HEK293 (cell line): ENCODE measurements at regions not wholly inside any gene's neighbourhood (a gene's known extent, or its start where the extent isn't known, plus 50 kb on each side); places are given as distances from the start of the nearest gene placed in this dataset.

ENCODE experiments used
- HOXC10 ChIP-seq: sonication (generic); formaldehyde crosslinking; IDR thresholded peaks from 2 replicates; pipeline ENCODE4 v1.8.1; 2023; ENCODE audit warnings: mild to moderate bottlenecking, missing genetic modification reagents
- ZNF600 ChIP-seq: fragments of 450-650 bp; formaldehyde crosslinking; IDR thresholded peaks from 2 replicates; pipeline ENCODE4 v1.5.1; 2016; ENCODE audit warnings: missing biosample characterization, missing genetic modification characterization
- TF ChIP-seq, protein P1 (sequence below): fragments of 450-650 bp; formaldehyde crosslinking; IDR thresholded peaks from 2 replicates; pipeline ENCODE4 v1.5.1; 2017; ENCODE audit warnings: missing biosample characterization, missing genetic modification characterization
- TF ChIP-seq, protein P2 (sequence below): fragments of 450-650 bp; formaldehyde crosslinking; IDR thresholded peaks from 2 replicates; pipeline ENCODE4 v1.5.1; 2016; ENCODE audit warnings: missing biosample characterization, missing genetic modification characterization

DNA sequence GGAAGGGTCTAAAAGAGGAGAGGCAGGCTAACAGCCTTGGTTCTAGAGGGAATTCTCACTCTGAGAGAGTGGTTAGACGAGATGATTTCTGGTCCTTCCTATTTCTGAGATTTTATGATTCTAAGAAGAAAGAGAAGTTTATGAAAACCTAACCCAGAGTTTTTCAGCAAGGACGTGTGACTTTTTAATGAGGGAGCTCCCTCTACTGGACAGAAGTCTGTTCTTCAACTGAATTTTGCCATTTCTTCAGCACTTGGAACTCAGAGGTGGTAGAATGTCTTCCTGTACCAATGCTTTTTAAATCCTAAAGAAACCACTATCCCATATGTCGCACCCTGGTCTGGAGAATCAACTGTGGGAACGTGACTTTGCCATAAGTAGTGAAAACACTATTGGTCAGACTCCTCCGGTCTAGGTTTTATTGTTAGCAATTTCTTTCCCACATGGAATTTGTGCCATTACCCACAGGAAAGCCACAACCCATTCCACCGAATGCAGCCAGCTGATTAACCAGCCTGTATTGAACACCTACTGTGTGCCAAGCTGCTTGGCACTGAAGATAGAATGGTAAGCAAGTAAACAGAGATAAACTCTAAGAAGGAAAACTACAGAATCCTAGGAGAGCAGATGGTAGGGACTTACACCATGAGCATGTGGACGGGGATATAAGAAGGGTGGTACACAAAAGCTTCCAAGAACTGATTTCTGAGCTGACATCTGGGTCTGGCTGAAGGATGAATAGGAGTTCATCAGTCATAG, 199.5 kb upstream of the LMCD1 start:
- TF ChIP-seq, protein P1, sequence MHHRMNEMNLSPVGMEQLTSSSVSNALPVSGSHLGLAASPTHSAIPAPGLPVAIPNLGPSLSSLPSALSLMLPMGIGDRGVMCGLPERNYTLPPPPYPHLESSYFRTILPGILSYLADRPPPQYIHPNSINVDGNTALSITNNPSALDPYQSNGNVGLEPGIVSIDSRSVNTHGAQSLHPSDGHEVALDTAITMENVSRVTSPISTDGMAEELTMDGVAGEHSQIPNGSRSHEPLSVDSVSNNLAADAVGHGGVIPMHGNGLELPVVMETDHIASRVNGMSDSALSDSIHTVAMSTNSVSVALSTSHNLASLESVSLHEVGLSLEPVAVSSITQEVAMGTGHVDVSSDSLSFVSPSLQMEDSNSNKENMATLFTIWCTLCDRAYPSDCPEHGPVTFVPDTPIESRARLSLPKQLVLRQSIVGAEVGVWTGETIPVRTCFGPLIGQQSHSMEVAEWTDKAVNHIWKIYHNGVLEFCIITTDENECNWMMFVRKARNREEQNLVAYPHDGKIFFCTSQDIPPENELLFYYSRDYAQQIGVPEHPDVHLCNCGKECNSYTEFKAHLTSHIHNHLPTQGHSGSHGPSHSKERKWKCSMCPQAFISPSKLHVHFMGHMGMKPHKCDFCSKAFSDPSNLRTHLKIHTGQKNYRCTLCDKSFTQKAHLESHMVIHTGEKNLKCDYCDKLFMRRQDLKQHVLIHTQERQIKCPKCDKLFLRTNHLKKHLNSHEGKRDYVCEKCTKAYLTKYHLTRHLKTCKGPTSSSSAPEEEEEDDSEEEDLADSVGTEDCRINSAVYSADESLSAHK (tag by site-specific recombination) = no peak
- TF ChIP-seq HOXC10 (CRISPR knock-in tag) = no peak
- TF ChIP-seq, protein P2, sequence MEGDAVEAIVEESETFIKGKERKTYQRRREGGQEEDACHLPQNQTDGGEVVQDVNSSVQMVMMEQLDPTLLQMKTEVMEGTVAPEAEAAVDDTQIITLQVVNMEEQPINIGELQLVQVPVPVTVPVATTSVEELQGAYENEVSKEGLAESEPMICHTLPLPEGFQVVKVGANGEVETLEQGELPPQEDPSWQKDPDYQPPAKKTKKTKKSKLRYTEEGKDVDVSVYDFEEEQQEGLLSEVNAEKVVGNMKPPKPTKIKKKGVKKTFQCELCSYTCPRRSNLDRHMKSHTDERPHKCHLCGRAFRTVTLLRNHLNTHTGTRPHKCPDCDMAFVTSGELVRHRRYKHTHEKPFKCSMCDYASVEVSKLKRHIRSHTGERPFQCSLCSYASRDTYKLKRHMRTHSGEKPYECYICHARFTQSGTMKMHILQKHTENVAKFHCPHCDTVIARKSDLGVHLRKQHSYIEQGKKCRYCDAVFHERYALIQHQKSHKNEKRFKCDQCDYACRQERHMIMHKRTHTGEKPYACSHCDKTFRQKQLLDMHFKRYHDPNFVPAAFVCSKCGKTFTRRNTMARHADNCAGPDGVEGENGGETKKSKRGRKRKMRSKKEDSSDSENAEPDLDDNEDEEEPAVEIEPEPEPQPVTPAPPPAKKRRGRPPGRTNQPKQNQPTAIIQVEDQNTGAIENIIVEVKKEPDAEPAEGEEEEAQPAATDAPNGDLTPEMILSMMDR = 0 out of 2 replicates have a peak, but pooled peaks have one; percentile 19
- no peak for TF ChIP-seq ZNF600 (tag by site-specific recombination)
